Rectal smooth muscle tissue (tissue), 1 donor: ENCODE measurements at regions not wholly inside any gene's neighbourhood (a gene's known extent, or its start where the extent isn't known, plus 50 kb on each side); places are given as distances from the start of the nearest gene placed in this dataset.
"Not testable (repeated sequence)": the region's sequence is repeated elsewhere in the genome, so short reads cannot be mapped to it uniquely, and the experiment has no call there.

Source experiments
- H3K27ac ChIP-seq: one replicate; pipeline ENCODE4 v1.7.0; 2013; ENCODE audit warnings: low read depth, low read length, inconsistent platforms
- H3K27me3 ChIP-seq: one replicate; pipeline ENCODE4 v1.7.0; 2013; ENCODE audit warnings: low read length; ENCODE audit not compliant: control insufficient read depth, insufficient read depth
- H3K36me3 ChIP-seq: one replicate; pipeline ENCODE4 v1.7.0; 2013; ENCODE audit warnings: low read length; ENCODE audit not compliant: control insufficient read depth, insufficient read depth
- H3K4me1 ChIP-seq: one replicate; pipeline ENCODE4 v1.7.0; 2013; ENCODE audit warnings: low read length; ENCODE audit not compliant: control insufficient read depth, insufficient read depth
- H3K4me3 ChIP-seq: one replicate; pipeline ENCODE4 v1.7.0; 2013; ENCODE audit warnings: low read length
- H3K9ac ChIP-seq: one replicate; pipeline ENCODE4 v1.7.0; 2013; ENCODE audit warnings: low read length

GRCh38 chr15:31197497-31198414 is 96.2 kb upstream of the TRPM1 start:
- Histone ChIP-seq H3K9ac (no peak overlapping the region), H3K4me3 (no peak overlapping the region), H3K36me3 (no peaks in the 10 kb centered on the region), H3K27ac (no peak overlapping the region), H3K4me1 (no peaks in the 10 kb centered on the region), H3K27me3 (no peaks in the 10 kb centered on the region)

GRCh38 chr15:31200735-31201151 is 99.2 kb upstream of the TRPM1 start:
- H3K27ac ChIP-seq, result no peak overlapping the region
- H3K36me3 ChIP-seq, result no peaks in the 10 kb centered on the region
- H3K9ac ChIP-seq, result no peak overlapping the region
- no peaks in the 10 kb centered on the region for H3K4me1 ChIP-seq
- no peaks in the 10 kb centered on the region for H3K27me3 ChIP-seq
- no peak overlapping the region for H3K4me3 ChIP-seq

- H3K36me3 ChIP-seq, result no peaks in the 10 kb centered on the region
- no peak overlapping the region for H3K27ac ChIP-seq
- no peak overlapping the region for H3K4me3 ChIP-seq
- no peaks in the 10 kb centered on the region for H3K27me3 ChIP-seq
- H3K4me1 ChIP-seq, result no peaks in the 10 kb centered on the region
- no peak overlapping the region for H3K9ac ChIP-seq
These were observed 101.4 kb upstream of the TRPM1 start for GRCh38 chr15:31202953-31203352.

- Histone ChIP-seq H3K27me3 (no peaks in the 10 kb centered on the region), H3K9ac (no peak overlapping the region), H3K4me1 (no peaks in the 10 kb centered on the region), H3K36me3 (no peaks in the 10 kb centered on the region), H3K27ac (no peak overlapping the region), H3K4me3 (no peak overlapping the region)
These were observed 102.5 kb upstream of the TRPM1 start for GRCh38 chr15:31203999-31204398.

- Histone ChIP-seq H3K27ac (no peak overlapping the region), H3K27me3 (no peaks in the 10 kb centered on the region), H3K9ac (no peak overlapping the region), H3K4me3 (no peak overlapping the region), H3K36me3 (no peaks in the 10 kb centered on the region), H3K4me1 (no peaks in the 10 kb centered on the region)
These were observed 105.1 kb upstream of the TRPM1 start for GRCh38 chr15:31206386-31207181.

GRCh38 chr15:31207246-31207645 is 105.7 kb upstream of the TRPM1 start:
- H3K4me3 ChIP-seq, result no peak overlapping the region
- no peaks in the 10 kb centered on the region for H3K36me3 ChIP-seq
- H3K27me3 ChIP-seq, result no peaks in the 10 kb centered on the region
- H3K27ac ChIP-seq, result no peak overlapping the region
- H3K4me1 ChIP-seq, result no peaks in the 10 kb centered on the region
- H3K9ac ChIP-seq, result no peak overlapping the region

GRCh38 chr15:31207861-31208260 is 106.3 kb upstream of the TRPM1 start:
- H3K4me1 ChIP-seq, H3K27ac ChIP-seq, H3K4me3 ChIP-seq, H3K36me3 ChIP-seq, H3K9ac ChIP-seq, H3K27me3 ChIP-seq: not testable (repeated sequence)

- Histone ChIP-seq H3K27me3 (no peaks in the 10 kb centered on the region), H3K27ac (no peak overlapping the region), H3K4me1 (no peaks in the 10 kb centered on the region), H3K9ac (no peak overlapping the region), H3K36me3 (no peaks in the 10 kb centered on the region), H3K4me3 (no peak overlapping the region)
These were observed 107.3 kb upstream of the TRPM1 start for GRCh38 chr15:31208817-31209216.

- Histone ChIP-seq H3K27me3 (no peaks in the 10 kb centered on the region), H3K9ac (no peak overlapping the region), H3K4me3 (no peak overlapping the region), H3K27ac (no peak overlapping the region), H3K4me1 (peaks cover 5% of the 10 kb centered on the region), H3K36me3 (no peaks in the 10 kb centered on the region)
These were observed 109.8 kb upstream of the TRPM1 start for GRCh38 chr15:31211353-31211752.

- Histone ChIP-seq H3K27ac (peak overlapping the region; percentile 30), H3K36me3 (no peaks in the 10 kb centered on the region), H3K27me3 (no peaks in the 10 kb centered on the region), H3K4me1 (peaks cover 10% of the 10 kb centered on the region), H3K4me3 (no peak overlapping the region), H3K9ac (no peak overlapping the region)
These were observed 111.0 kb upstream of the TRPM1 start for GRCh38 chr15:31212326-31213080.

GRCh38 chr15:31214158-31214863 is 112.3 kb upstream of the KLF13 start:
- no peak overlapping the region for H3K9ac ChIP-seq
- H3K27ac ChIP-seq, result no peak overlapping the region
- no peaks in the 10 kb centered on the region for H3K27me3 ChIP-seq
- H3K4me1 ChIP-seq, result peaks cover 10% of the 10 kb centered on the region
- H3K36me3 ChIP-seq, result no peaks in the 10 kb centered on the region
- no peak overlapping the region for H3K4me3 ChIP-seq
